ENCODE measurements at regions not wholly inside any gene's neighbourhood (a gene's known extent, or its start where the extent isn't known, plus 50 kb on each side); places are given as distances from the start of the nearest gene placed in this dataset.

DNA sequence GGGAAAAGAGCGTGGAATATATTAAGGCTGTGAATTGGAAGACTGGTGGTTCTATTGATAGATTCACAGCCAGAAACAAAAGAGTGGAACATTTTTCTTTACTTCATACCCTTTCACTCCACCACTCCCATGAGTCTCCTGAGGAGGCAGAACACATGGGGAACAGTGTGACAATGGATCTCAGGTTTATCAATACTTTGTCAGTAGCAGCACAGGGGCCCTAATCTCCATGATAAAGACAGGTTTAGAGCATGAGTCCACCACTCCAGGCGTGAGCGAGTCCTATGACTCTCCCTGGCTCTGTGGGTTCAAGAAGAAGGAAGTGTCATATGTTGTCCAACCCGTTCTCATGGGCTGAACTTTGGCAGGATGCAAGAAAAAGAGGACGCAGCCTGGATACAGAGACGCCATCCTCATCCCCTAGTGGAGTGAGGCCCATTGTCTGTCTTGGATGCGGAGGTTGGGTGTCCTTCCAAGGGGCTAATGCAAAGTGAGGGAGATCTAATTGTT, 361.2 kb downstream of the TMEM114 start:
- no peaks in the 10 kb centered on the region for H3K27me3 ChIP-seq
- no peak for DNase-seq (ENCODE audit: low read depth in 1 of 2, low spot score in 1 of 2)

DNA sequence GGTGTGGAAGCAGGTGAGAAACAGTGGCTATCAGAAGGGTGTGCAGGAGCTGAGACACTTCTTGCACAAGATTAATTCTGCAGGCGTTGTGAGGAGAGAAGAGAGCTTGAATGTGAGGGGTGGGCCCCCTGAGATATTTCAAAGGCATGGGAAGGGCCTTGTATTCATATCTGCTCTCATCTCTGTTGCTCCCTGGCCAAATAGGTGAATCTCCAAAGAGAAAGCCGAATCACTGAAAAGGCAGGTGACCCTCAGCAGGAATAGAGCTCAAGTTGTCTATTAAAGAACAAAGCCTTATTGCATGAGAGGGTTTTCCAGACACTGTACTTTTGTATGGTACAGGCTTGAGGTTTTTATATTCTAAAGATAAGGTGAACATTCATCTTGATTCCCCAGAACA, 373.1 kb downstream of the TMEM114 start:
- Histone ChIP-seq H3K4me3 (no peak overlapping the region), H3K27ac (no peak overlapping the region), H3K4me1 (ENCODE audit: low read depth) (no peaks in the 10 kb centered on the region), H3K36me3 (no peaks in the 10 kb centered on the region), H3K27me3 (no peaks in the 10 kb centered on the region), H3K9me3 (ENCODE audit: low read depth) (no peaks in the 10 kb centered on the region)
- TF ChIP-seq, protein P1, sequence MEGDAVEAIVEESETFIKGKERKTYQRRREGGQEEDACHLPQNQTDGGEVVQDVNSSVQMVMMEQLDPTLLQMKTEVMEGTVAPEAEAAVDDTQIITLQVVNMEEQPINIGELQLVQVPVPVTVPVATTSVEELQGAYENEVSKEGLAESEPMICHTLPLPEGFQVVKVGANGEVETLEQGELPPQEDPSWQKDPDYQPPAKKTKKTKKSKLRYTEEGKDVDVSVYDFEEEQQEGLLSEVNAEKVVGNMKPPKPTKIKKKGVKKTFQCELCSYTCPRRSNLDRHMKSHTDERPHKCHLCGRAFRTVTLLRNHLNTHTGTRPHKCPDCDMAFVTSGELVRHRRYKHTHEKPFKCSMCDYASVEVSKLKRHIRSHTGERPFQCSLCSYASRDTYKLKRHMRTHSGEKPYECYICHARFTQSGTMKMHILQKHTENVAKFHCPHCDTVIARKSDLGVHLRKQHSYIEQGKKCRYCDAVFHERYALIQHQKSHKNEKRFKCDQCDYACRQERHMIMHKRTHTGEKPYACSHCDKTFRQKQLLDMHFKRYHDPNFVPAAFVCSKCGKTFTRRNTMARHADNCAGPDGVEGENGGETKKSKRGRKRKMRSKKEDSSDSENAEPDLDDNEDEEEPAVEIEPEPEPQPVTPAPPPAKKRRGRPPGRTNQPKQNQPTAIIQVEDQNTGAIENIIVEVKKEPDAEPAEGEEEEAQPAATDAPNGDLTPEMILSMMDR (IDR thresholded peaks at IDR 0.05; ENCODE audit: low read depth, low read length) = no peak
- DNase-seq (ENCODE audit: low read depth in 1 of 2, low spot score in 1 of 2) = no peak

More for the DNA sequence above, 361.2 kb downstream of the TMEM114 start:
- no peaks in the 10 kb centered on the region for H3K36me3 ChIP-seq
- no peak overlapping the region for H3K4me3 ChIP-seq
- H3K9me3 ChIP-seq (ENCODE audit: low read depth) = no peaks in the 10 kb centered on the region
- H3K27ac ChIP-seq = no peak overlapping the region
- TF ChIP-seq, protein P1 (IDR thresholded peaks at IDR 0.05; ENCODE audit: low read depth, low read length) = no peak
- no peaks in the 10 kb centered on the region for H3K4me1 ChIP-seq (ENCODE audit: low read depth)

DNA sequence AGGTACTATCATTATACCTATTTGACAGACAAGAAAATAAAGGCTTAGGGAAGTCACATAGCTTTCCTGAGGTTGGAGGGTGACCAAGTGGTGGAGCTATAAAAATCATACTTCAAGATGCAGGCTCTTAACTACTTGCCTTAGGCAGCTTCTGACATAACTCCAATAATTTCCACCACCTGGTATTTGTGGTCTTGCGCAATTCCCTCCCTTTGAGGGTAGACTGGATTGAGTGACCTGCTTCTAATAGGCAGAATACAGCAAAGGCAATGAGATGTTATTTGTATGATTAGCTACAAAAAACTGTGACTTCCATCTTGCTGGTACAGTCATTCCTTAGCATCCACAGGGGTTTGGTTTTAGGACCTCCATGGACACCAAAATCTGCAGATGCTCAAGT, 385.5 kb downstream of the TMEM114 start:
- Histone ChIP-seq H3K36me3 (no peaks in the 10 kb centered on the region), H3K9me3 (ENCODE audit: low read depth) (no peaks in the 10 kb centered on the region), H3K4me3 (no peak overlapping the region), H3K4me1 (ENCODE audit: low read depth) (no peaks in the 10 kb centered on the region), H3K27ac (no peak overlapping the region), H3K27me3 (no peaks in the 10 kb centered on the region)
- no peak for DNase-seq (ENCODE audit: low read depth in 1 of 2, low spot score in 1 of 2)
- TF ChIP-seq, protein P1 (IDR thresholded peaks at IDR 0.05; ENCODE audit: low read depth, low read length) = no peak

DNA sequence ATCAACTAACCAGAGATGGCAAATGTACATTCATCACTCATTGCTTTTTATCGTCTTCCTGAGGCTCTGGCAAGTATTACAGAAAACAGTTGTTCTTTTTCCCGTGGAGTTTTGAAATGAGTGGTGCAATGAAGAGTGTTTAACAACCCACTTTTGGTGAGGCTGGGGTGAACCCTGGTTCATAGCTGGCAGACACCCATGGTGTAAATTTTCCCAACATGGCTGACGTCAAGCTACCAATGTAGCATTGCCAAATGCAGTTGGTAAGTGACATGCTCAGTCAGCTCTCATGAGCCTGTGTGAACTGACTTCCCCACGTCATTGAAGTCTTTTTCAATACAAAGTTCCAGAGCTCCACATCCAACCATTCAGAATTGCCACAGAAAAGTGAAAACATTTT, 386.2 kb downstream of the TMEM114 start:
- no peaks in the 10 kb centered on the region for H3K4me1 ChIP-seq (ENCODE audit: low read depth)

DNA sequence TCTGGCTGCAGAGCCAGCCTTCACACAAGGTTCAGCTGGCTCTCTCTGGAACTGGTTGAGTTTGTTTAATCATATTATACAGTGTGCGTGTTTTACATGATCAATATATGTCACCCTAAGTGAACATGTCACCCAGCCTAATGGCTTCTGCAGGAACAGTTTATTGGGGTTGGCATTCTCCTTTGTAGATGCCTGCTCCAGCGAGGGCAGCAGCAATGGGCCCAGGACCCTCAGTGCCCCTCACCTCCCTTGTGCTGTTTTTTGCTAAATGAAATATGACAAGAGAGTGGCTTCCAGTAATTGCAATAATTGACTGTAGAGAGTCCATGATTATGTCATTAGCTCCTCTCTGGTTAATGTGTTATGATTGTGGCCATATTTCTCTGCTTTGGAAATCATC, 387.2 kb downstream of the TMEM114 start:
- TF ChIP-seq, protein P1 (IDR thresholded peaks at IDR 0.05; ENCODE audit: low read depth, low read length) = no peak
- H3K4me1 ChIP-seq (ENCODE audit: low read depth) = no peaks in the 10 kb centered on the region
- H3K27me3 ChIP-seq = no peaks in the 10 kb centered on the region
- H3K4me3 ChIP-seq = no peak overlapping the region
- no peak for DNase-seq (ENCODE audit: low read depth in 1 of 2, low spot score in 1 of 2)
- no peaks in the 10 kb centered on the region for H3K9me3 ChIP-seq (ENCODE audit: low read depth)
- H3K27ac ChIP-seq = no peak overlapping the region
- no peaks in the 10 kb centered on the region for H3K36me3 ChIP-seq

More for the DNA sequence above, 386.2 kb downstream of the TMEM114 start:
- Histone ChIP-seq H3K36me3 (no peaks in the 10 kb centered on the region), H3K4me3 (no peak overlapping the region), H3K27ac (no peak overlapping the region), H3K9me3 (ENCODE audit: low read depth) (no peaks in the 10 kb centered on the region), H3K27me3 (no peaks in the 10 kb centered on the region)
- TF ChIP-seq, protein P1 (IDR thresholded peaks at IDR 0.05; ENCODE audit: low read depth, low read length) = no peak
- DNase-seq (ENCODE audit: low read depth in 1 of 2, low spot score in 1 of 2) = no peak

DNA sequence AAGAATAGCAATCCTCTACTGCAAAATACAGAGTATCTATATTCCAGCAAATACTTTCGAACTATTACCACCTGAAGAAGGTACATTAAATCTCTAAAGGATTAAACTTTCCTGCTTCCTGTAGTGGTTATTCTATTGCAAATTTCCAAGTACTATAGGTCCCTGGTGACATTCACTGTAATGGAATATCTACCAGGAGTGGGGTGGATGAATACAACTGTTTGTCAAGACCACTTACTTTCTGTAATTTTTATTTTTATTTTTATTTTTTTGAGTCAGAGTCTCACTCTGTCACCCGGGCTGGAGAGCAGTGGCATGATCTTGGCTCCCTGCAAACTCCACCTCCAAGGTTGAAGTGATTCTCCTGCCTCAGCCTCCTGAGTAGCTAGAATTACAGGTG, 389.5 kb downstream of the TMEM114 start:
- Histone ChIP-seq H3K9me3 (ENCODE audit: low read depth) (no peaks in the 10 kb centered on the region), H3K27ac (no peak overlapping the region), H3K36me3 (no peaks in the 10 kb centered on the region), H3K4me1 (ENCODE audit: low read depth) (no peaks in the 10 kb centered on the region), H3K27me3 (no peaks in the 10 kb centered on the region), H3K4me3 (no peak overlapping the region)
- DNase-seq (ENCODE audit: low read depth in 1 of 2, low spot score in 1 of 2) = no peak
- TF ChIP-seq, protein P1 (IDR thresholded peaks at IDR 0.05; ENCODE audit: low read depth, low read length) = no peak
